ENCODE measurements at regions not wholly inside any gene's neighbourhood (a gene's known extent, or its start where the extent isn't known, plus 50 kb on each side); places are given as distances from the start of the nearest gene placed in this dataset.

- ATAC-seq (no peak), DNase-seq (ENCODE audit: low read depth, low spot score) (no peak)
- no peak overlapping the region for H3K4me3 ChIP-seq (ENCODE audit: low read depth in 2 of 2, low read length in 2 of 2)
- in situ Hi-C loops (cut with HindIII; ENCODE audit: low pct_unique_long_range_greater_than_20kb, low sequenced_read_pairs) (no loop called here), intact Hi-C loops (cut with micrococcal nuclease; ENCODE audit: unreplicated experiment) (no loop called here)
- CTCF ChIA-PET: no interaction called here
- no peaks in the 10 kb centered on the region for H3K27me3 ChIP-seq (ENCODE audit: control insufficient read depth, insufficient read depth, low read length)
- H3K27ac ChIP-seq (ENCODE audit: low read length): no peak overlapping the region
- no TSS peak for BruUV-seq (replicated peaks)
- no peaks in the 10 kb centered on the region for H3K4me1 ChIP-seq (ENCODE audit: control insufficient read depth, insufficient read depth, low read length)
- TF ChIP-seq POLR2AphosphoS5 (IDR thresholded peaks at IDR 0.05; ENCODE audit: low read depth, low read length) (no peak), REST (IDR thresholded peaks at IDR 0.05; ENCODE audit: insufficient read depth in 1 of 2, low read depth in 2 of 2, low read length in 1 of 2) (no peak), TCF7L2 (IDR thresholded peaks at IDR 0.05; ENCODE audit: low read depth, low read length) (no peak), SIN3A (IDR thresholded peaks at IDR 0.05; ENCODE audit: borderline replicate concordance, insufficient read depth, low read depth, low read length) (no peak)
- TF ChIP-seq, protein P1, sequence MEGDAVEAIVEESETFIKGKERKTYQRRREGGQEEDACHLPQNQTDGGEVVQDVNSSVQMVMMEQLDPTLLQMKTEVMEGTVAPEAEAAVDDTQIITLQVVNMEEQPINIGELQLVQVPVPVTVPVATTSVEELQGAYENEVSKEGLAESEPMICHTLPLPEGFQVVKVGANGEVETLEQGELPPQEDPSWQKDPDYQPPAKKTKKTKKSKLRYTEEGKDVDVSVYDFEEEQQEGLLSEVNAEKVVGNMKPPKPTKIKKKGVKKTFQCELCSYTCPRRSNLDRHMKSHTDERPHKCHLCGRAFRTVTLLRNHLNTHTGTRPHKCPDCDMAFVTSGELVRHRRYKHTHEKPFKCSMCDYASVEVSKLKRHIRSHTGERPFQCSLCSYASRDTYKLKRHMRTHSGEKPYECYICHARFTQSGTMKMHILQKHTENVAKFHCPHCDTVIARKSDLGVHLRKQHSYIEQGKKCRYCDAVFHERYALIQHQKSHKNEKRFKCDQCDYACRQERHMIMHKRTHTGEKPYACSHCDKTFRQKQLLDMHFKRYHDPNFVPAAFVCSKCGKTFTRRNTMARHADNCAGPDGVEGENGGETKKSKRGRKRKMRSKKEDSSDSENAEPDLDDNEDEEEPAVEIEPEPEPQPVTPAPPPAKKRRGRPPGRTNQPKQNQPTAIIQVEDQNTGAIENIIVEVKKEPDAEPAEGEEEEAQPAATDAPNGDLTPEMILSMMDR (IDR thresholded peaks at IDR 0.05): no peak
- no peaks in the 10 kb centered on the region for H3K9me3 ChIP-seq (ENCODE audit: control insufficient read depth, insufficient read depth, low read depth, low read length)
- H3K36me3 ChIP-seq (ENCODE audit: control insufficient read depth, insufficient read depth, low read length): no peaks in the 10 kb centered on the region
- POLR2A ChIA-PET: no interaction called here
These were observed 291.8 kb upstream of the TNP1 start for GRCh38 chr2:217151509-217152206.

GRCh38 chr2:217150236-217150635, 290.4 kb upstream of the TNP1 start:
- no peaks in the 10 kb centered on the region for H3K36me3 ChIP-seq (ENCODE audit: control insufficient read depth, insufficient read depth, low read length)
- BruUV-seq (replicated peaks): no TSS peak
- CTCF ChIA-PET: interaction anchor here (0.5 kb wide), 1 partner anchor 361 kb away, joined by 3 read pairs; no protein-coding TSS in a partner anchor
- ATAC-seq: no peak
- no peak overlapping the region for H3K27ac ChIP-seq (ENCODE audit: low read length)
- intact Hi-C loops (cut with micrococcal nuclease; ENCODE audit: unreplicated experiment): no loop called here
- no peak for DNase-seq (ENCODE audit: low read depth, low spot score)
- no peaks in the 10 kb centered on the region for H3K27me3 ChIP-seq (ENCODE audit: control insufficient read depth, insufficient read depth, low read length)
- no peak for TF ChIP-seq SIN3A (IDR thresholded peaks at IDR 0.05; ENCODE audit: borderline replicate concordance, insufficient read depth, low read depth, low read length)
- no peak for TF ChIP-seq TCF7L2 (IDR thresholded peaks at IDR 0.05; ENCODE audit: low read depth, low read length)
- TF ChIP-seq POLR2AphosphoS5 (IDR thresholded peaks at IDR 0.05; ENCODE audit: low read depth, low read length): no peak
- TF ChIP-seq, protein P1 (IDR thresholded peaks at IDR 0.05): no peak
- TF ChIP-seq REST (IDR thresholded peaks at IDR 0.05; ENCODE audit: insufficient read depth in 1 of 2, low read depth in 2 of 2, low read length in 1 of 2): no peak
- H3K9me3 ChIP-seq (ENCODE audit: control insufficient read depth, insufficient read depth, low read depth, low read length): no peaks in the 10 kb centered on the region
- POLR2A ChIA-PET: no interaction called here
- H3K4me1 ChIP-seq (ENCODE audit: control insufficient read depth, insufficient read depth, low read length): no peaks in the 10 kb centered on the region
- H3K4me3 ChIP-seq (ENCODE audit: low read depth in 2 of 2, low read length in 2 of 2): no peak overlapping the region
- in situ Hi-C loops (cut with HindIII; ENCODE audit: low pct_unique_long_range_greater_than_20kb, low sequenced_read_pairs): no loop called here

Measured in Panc1 (cell line).